HEK293T (cell line): ENCODE measurements at regions not wholly inside any gene's neighbourhood (a gene's known extent, or its start where the extent isn't known, plus 50 kb on each side); places are given as distances from the start of the nearest gene placed in this dataset.

Experiments
- CTCF ChIA-PET: fragments of 350-600 bp; formaldehyde crosslinking; extraction: SDS; loops from one replicate; lab custom pipeline; 2021; ENCODE audit warnings: antibody characterized with exemption, inconsistent platforms; lab: Yijun Ruan, JAX
- POLR2A ChIA-PET: fragments of 350-600 bp; formaldehyde crosslinking; extraction: SDS; loops from one replicate; lab custom pipeline; 2020; ENCODE audit warnings: antibody characterized with exemption, inconsistent platforms; lab: Yijun Ruan, JAX
- DNase-seq: peaks from one replicate; pipeline ENCODE4 v3.0.0; 2012; ENCODE audit warnings: mixed read lengths; ENCODE audit errors: extremely low spot score
- ARNT ChIP-seq: fragments of 450-650 bp; IDR thresholded peaks from 2 replicates; pipeline ENCODE4 v1.6.1; 2017; ENCODE audit warnings: mild to moderate bottlenecking
- BHLHE40 ChIP-seq: fragments of 450-650 bp; IDR thresholded peaks from 2 replicates; pipeline ENCODE4 v1.6.1; 2016; ENCODE audit warnings: mild to moderate bottlenecking, moderate library complexity, borderline replicate concordance
- CTBP1 ChIP-seq: fragments of 450-650 bp; IDR thresholded peaks from 2 replicates; pipeline ENCODE4 v1.6.1; 2016; ENCODE audit warnings: borderline replicate concordance
- ELF4 ChIP-seq: fragments of 450-650 bp; IDR thresholded peaks from 2 replicates; pipeline ENCODE4 v1.6.1; 2017; ENCODE audit warnings: antibody characterized with exemption
- FOXA1 ChIP-seq: fragments of 450-650 bp; IDR thresholded peaks from 2 replicates; pipeline ENCODE4 v1.6.1; 2016; ENCODE audit warnings: mild to moderate bottlenecking
- FOXK2 ChIP-seq: fragments of 450-650 bp; IDR thresholded peaks from 2 replicates; pipeline ENCODE4 v1.6.1; 2016; ENCODE audit warnings: mild to moderate bottlenecking
- FOXM1 ChIP-seq: fragments of 450-650 bp; IDR thresholded peaks from 2 replicates; pipeline ENCODE4 v1.6.1; 2017; ENCODE audit warnings: mild to moderate bottlenecking, borderline replicate concordance
- HDGF ChIP-seq: fragments of 450-650 bp; IDR thresholded peaks from 2 replicates; pipeline ENCODE4 v1.6.1; 2017; ENCODE audit warnings: antibody characterized with exemption, borderline replicate concordance
- L3MBTL2 ChIP-seq: fragments of 450-650 bp; conservative IDR thresholded peaks from 2 replicates; pipeline ENCODE4 v1.6.1; 2016; ENCODE audit warnings: mild to moderate bottlenecking
- LEF1 ChIP-seq: fragments of 450-650 bp; IDR thresholded peaks from 2 replicates; pipeline ENCODE4 v1.6.1; 2017; ENCODE audit warnings: mild to moderate bottlenecking, borderline replicate concordance
- NFRKB ChIP-seq: fragments of 450-650 bp; IDR thresholded peaks from 2 replicates; pipeline ENCODE4 v1.6.1; 2016; ENCODE audit warnings: mild to moderate bottlenecking, moderate library complexity
- PKNOX1 ChIP-seq: fragments of 450-650 bp; IDR thresholded peaks from 2 replicates; pipeline ENCODE4 v1.6.1; 2016
- SP1 ChIP-seq: fragments of 450-650 bp; IDR thresholded peaks from 2 replicates; pipeline ENCODE4 v1.6.1; 2017
- SUZ12 ChIP-seq: fragments of 450-650 bp; IDR thresholded peaks from 2 replicates; pipeline ENCODE4 v1.6.1; 2016; ENCODE audit warnings: mild to moderate bottlenecking
- TARDBP ChIP-seq: fragments of 450-650 bp; IDR thresholded peaks from 2 replicates; pipeline ENCODE4 v1.6.1; 2016
- ZNF384 ChIP-seq: fragments of 450-650 bp; IDR thresholded peaks from 2 replicates; pipeline ENCODE4 v1.6.1; 2016

GRCh38 chr7:54336800-54337199 is 205.4 kb upstream of the VSTM2A start:
- CTCF ChIA-PET: no interaction called here
- DNase-seq: no peak
- TF ChIP-seq CTBP1 (no peak), ELF4 (no peak), FOXA1 (no peak), FOXM1 (no peak), L3MBTL2 (no peak), SP1 (no peak), PKNOX1 (no peak)
- POLR2A ChIA-PET: no interaction called here

- ChIA-PET CTCF (no interaction called here), POLR2A (no interaction called here)
- no peak for TF ChIP-seq CTBP1
- no peak for TF ChIP-seq SUZ12
- no peak for TF ChIP-seq ARNT
- no peak for TF ChIP-seq ZNF384
- TF ChIP-seq TARDBP: no peak
- no peak for TF ChIP-seq FOXM1
- no peak for TF ChIP-seq L3MBTL2
- TF ChIP-seq NFRKB: no peak
- no peak for TF ChIP-seq FOXK2
- no peak for TF ChIP-seq PKNOX1
- TF ChIP-seq ELF4: no peak
- no peak for TF ChIP-seq LEF1
- TF ChIP-seq SP1: no peak
- no peak for TF ChIP-seq HDGF
- DNase-seq: no peak
Measured at GRCh38 chr7:54337466-54337865, 204.7 kb upstream of the VSTM2A start.

- CTCF ChIA-PET: no interaction called here
- POLR2A ChIA-PET: no interaction called here
- TF ChIP-seq HDGF (no peak), FOXK2 (no peak), TARDBP (no peak), SP1 (no peak), NFRKB (no peak), FOXM1 (no peak), ZNF384 (no peak), LEF1 (no peak), BHLHE40 (no peak), SUZ12 (no peak), FOXA1 (no peak), ARNT (no peak), L3MBTL2 (no peak), ELF4 (no peak), PKNOX1 (no peak), CTBP1 (no peak)
- DNase-seq: no peak
Measured at GRCh38 chr7:54338319-54338718, 203.9 kb upstream of the VSTM2A start.

- ChIA-PET POLR2A (no interaction called here), CTCF (no interaction called here)
- TF ChIP-seq FOXM1 (no peak), ELF4 (no peak), CTBP1 (no peak), SP1 (no peak), BHLHE40 (no peak), FOXA1 (no peak), LEF1 (no peak)
- DNase-seq: no peak
Measured at GRCh38 chr7:54339073-54339472, 203.1 kb upstream of the VSTM2A start.

- TF ChIP-seq HDGF (no peak), ZNF384 (no peak), BHLHE40 (no peak), SP1 (no peak), ARNT (no peak), LEF1 (no peak), CTBP1 (no peak), L3MBTL2 (no peak), NFRKB (no peak), FOXA1 (no peak), SUZ12 (no peak), TARDBP (no peak), ELF4 (no peak), FOXK2 (no peak), PKNOX1 (no peak), FOXM1 (no peak)
- ChIA-PET CTCF (no interaction called here), POLR2A (no interaction called here)
- no peak for DNase-seq
Measured at GRCh38 chr7:54342458-54342857, 199.7 kb upstream of the VSTM2A start.

GRCh38 chr7:54343511-54343910 is 198.7 kb upstream of the VSTM2A start:
- TF ChIP-seq L3MBTL2: no peak
- no peak for TF ChIP-seq FOXK2
- no peak for TF ChIP-seq HDGF
- TF ChIP-seq PKNOX1: no peak
- no peak for TF ChIP-seq ZNF384
- no peak for TF ChIP-seq SP1
- ChIA-PET CTCF (no interaction called here), POLR2A (no interaction called here)

More at GRCh38 chr7:54343511-54343910, 198.7 kb upstream of the VSTM2A start:
- no peak for DNase-seq
